ENCODE measurements at regions not wholly inside any gene's neighbourhood (a gene's known extent, or its start where the extent isn't known, plus 50 kb on each side); places are given as distances from the start of the nearest gene placed in this dataset.
"Not testable (repeated sequence)": the region's sequence is repeated elsewhere in the genome, so short reads cannot be mapped to it uniquely, and the experiment has no call there.

GRCh38 chr18:70553936-70554260 is 265.1 kb downstream of the SOCS6 start:
- Histone ChIP-seq H3K27ac (ENCODE audit: low read length) (no peak overlapping the region), H3K36me3 (ENCODE audit: control insufficient read depth in 2 of 2, insufficient read depth in 2 of 2, low read length in 2 of 2) (no peaks in the 10 kb centered on the region), H3K27me3 (ENCODE audit: control insufficient read depth in 1 of 2, insufficient read depth in 2 of 2, low read length in 2 of 2) (no peaks in the 10 kb centered on the region), H3K4me1 (ENCODE audit: control insufficient read depth, insufficient read depth, low read length) (no peaks in the 10 kb centered on the region), H3K9me3 (ENCODE audit: control insufficient read depth in 2 of 2, low read length in 2 of 2) (no peaks in the 10 kb centered on the region), H3K4me3 (ENCODE audit: low read length in 2 of 2) (no peak overlapping the region), H3K9ac (ENCODE audit: low read length in 2 of 2) (no peak overlapping the region)

- Histone ChIP-seq H3K9ac (ENCODE audit: low read length in 2 of 2) (no peak overlapping the region), H3K36me3 (ENCODE audit: control insufficient read depth in 2 of 2, insufficient read depth in 2 of 2, low read length in 2 of 2) (no peaks in the 10 kb centered on the region), H3K4me1 (ENCODE audit: control insufficient read depth, insufficient read depth, low read length) (no peaks in the 10 kb centered on the region), H3K4me3 (ENCODE audit: low read length in 2 of 2) (no peak overlapping the region), H3K9me3 (ENCODE audit: control insufficient read depth in 2 of 2, low read length in 2 of 2) (no peaks in the 10 kb centered on the region), H3K27me3 (ENCODE audit: control insufficient read depth in 1 of 2, insufficient read depth in 2 of 2, low read length in 2 of 2) (no peaks in the 10 kb centered on the region), H3K27ac (ENCODE audit: low read length) (no peak overlapping the region)
Observed at GRCh38 chr18:70553245-70553935, 264.5 kb downstream of the SOCS6 start.

- H3K27ac ChIP-seq (ENCODE audit: low read length) = no peak overlapping the region
- H3K9me3 ChIP-seq (ENCODE audit: control insufficient read depth in 2 of 2, low read length in 2 of 2) = no peaks in the 10 kb centered on the region
- no peak overlapping the region for H3K4me3 ChIP-seq (ENCODE audit: low read length in 2 of 2)
- no peaks in the 10 kb centered on the region for H3K36me3 ChIP-seq (ENCODE audit: control insufficient read depth in 2 of 2, insufficient read depth in 2 of 2, low read length in 2 of 2)
- no peak overlapping the region for H3K9ac ChIP-seq (ENCODE audit: low read length in 2 of 2)
- H3K4me1 ChIP-seq (ENCODE audit: control insufficient read depth, insufficient read depth, low read length) = no peaks in the 10 kb centered on the region
- H3K27me3 ChIP-seq (ENCODE audit: control insufficient read depth in 1 of 2, insufficient read depth in 2 of 2, low read length in 2 of 2) = no peaks in the 10 kb centered on the region
Observed at GRCh38 chr18:70536370-70537062, 247.7 kb downstream of the SOCS6 start.

- no peaks in the 10 kb centered on the region for H3K9me3 ChIP-seq (ENCODE audit: control insufficient read depth in 2 of 2, low read length in 2 of 2)
- no peak overlapping the region for H3K9ac ChIP-seq (ENCODE audit: low read length in 2 of 2)
- no peak overlapping the region for H3K27ac ChIP-seq (ENCODE audit: low read length)
- no peaks in the 10 kb centered on the region for H3K4me1 ChIP-seq (ENCODE audit: control insufficient read depth, insufficient read depth, low read length)
- H3K36me3 ChIP-seq (ENCODE audit: control insufficient read depth in 2 of 2, insufficient read depth in 2 of 2, low read length in 2 of 2) = no peaks in the 10 kb centered on the region
- H3K27me3 ChIP-seq (ENCODE audit: control insufficient read depth in 1 of 2, insufficient read depth in 2 of 2, low read length in 2 of 2) = no peaks in the 10 kb centered on the region
- no peak overlapping the region for H3K4me3 ChIP-seq (ENCODE audit: low read length in 2 of 2)
Observed at GRCh38 chr18:70535041-70535440, 246.2 kb downstream of the SOCS6 start.

GRCh38 chr18:70525322-70525721 is 236.5 kb downstream of the SOCS6 start:
- not testable (repeated sequence) for H3K9me3 ChIP-seq (ENCODE audit: control insufficient read depth in 2 of 2, low read length in 2 of 2); H3K27me3 ChIP-seq (ENCODE audit: control insufficient read depth in 1 of 2, insufficient read depth in 2 of 2, low read length in 2 of 2); H3K4me3 ChIP-seq (ENCODE audit: low read length in 2 of 2); H3K27ac ChIP-seq (ENCODE audit: low read length); H3K4me1 ChIP-seq (ENCODE audit: control insufficient read depth, insufficient read depth, low read length); H3K9ac ChIP-seq (ENCODE audit: low read length in 2 of 2); H3K36me3 ChIP-seq (ENCODE audit: control insufficient read depth in 2 of 2, insufficient read depth in 2 of 2, low read length in 2 of 2)

GRCh38 chr18:70523792-70524182 is 234.9 kb downstream of the SOCS6 start:
- Histone ChIP-seq H3K4me1 (ENCODE audit: control insufficient read depth, insufficient read depth, low read length) (no peaks in the 10 kb centered on the region), H3K4me3 (ENCODE audit: low read length in 2 of 2) (no peak overlapping the region), H3K9me3 (ENCODE audit: control insufficient read depth in 2 of 2, low read length in 2 of 2) (no peaks in the 10 kb centered on the region), H3K9ac (ENCODE audit: low read length in 2 of 2) (no peak overlapping the region), H3K27me3 (ENCODE audit: control insufficient read depth in 1 of 2, insufficient read depth in 2 of 2, low read length in 2 of 2) (no peaks in the 10 kb centered on the region), H3K36me3 (ENCODE audit: control insufficient read depth in 2 of 2, insufficient read depth in 2 of 2, low read length in 2 of 2) (no peaks in the 10 kb centered on the region), H3K27ac (ENCODE audit: low read length) (no peak overlapping the region)

GRCh38 chr18:70523035-70523791 is 234.4 kb downstream of the SOCS6 start:
- Histone ChIP-seq H3K27ac (ENCODE audit: low read length) (no peak overlapping the region), H3K36me3 (ENCODE audit: control insufficient read depth in 2 of 2, insufficient read depth in 2 of 2, low read length in 2 of 2) (no peaks in the 10 kb centered on the region), H3K9ac (ENCODE audit: low read length in 2 of 2) (no peak overlapping the region), H3K27me3 (ENCODE audit: control insufficient read depth in 1 of 2, insufficient read depth in 2 of 2, low read length in 2 of 2) (no peaks in the 10 kb centered on the region), H3K9me3 (ENCODE audit: control insufficient read depth in 2 of 2, low read length in 2 of 2) (no peaks in the 10 kb centered on the region), H3K4me1 (ENCODE audit: control insufficient read depth, insufficient read depth, low read length) (no peaks in the 10 kb centered on the region), H3K4me3 (ENCODE audit: low read length in 2 of 2) (no peak overlapping the region)

- Histone ChIP-seq H3K4me1 (ENCODE audit: control insufficient read depth, insufficient read depth, low read length) (no peaks in the 10 kb centered on the region), H3K27ac (ENCODE audit: low read length) (no peak overlapping the region), H3K36me3 (ENCODE audit: control insufficient read depth in 2 of 2, insufficient read depth in 2 of 2, low read length in 2 of 2) (no peaks in the 10 kb centered on the region), H3K4me3 (ENCODE audit: low read length in 2 of 2) (no peak overlapping the region), H3K9ac (ENCODE audit: low read length in 2 of 2) (no peak overlapping the region), H3K27me3 (ENCODE audit: control insufficient read depth in 1 of 2, insufficient read depth in 2 of 2, low read length in 2 of 2) (no peaks in the 10 kb centered on the region), H3K9me3 (ENCODE audit: control insufficient read depth in 2 of 2, low read length in 2 of 2) (no peaks in the 10 kb centered on the region)
Observed at GRCh38 chr18:70522183-70522680, 233.4 kb downstream of the SOCS6 start.

- Histone ChIP-seq H3K27me3 (ENCODE audit: control insufficient read depth in 1 of 2, insufficient read depth in 2 of 2, low read length in 2 of 2) (no peaks in the 10 kb centered on the region), H3K9ac (ENCODE audit: low read length in 2 of 2) (no peak overlapping the region), H3K4me3 (ENCODE audit: low read length in 2 of 2) (no peak overlapping the region), H3K9me3 (ENCODE audit: control insufficient read depth in 2 of 2, low read length in 2 of 2) (no peaks in the 10 kb centered on the region), H3K27ac (ENCODE audit: low read length) (no peak overlapping the region), H3K4me1 (ENCODE audit: control insufficient read depth, insufficient read depth, low read length) (no peaks in the 10 kb centered on the region), H3K36me3 (ENCODE audit: control insufficient read depth in 2 of 2, insufficient read depth in 2 of 2, low read length in 2 of 2) (no peaks in the 10 kb centered on the region)
Observed at GRCh38 chr18:70520867-70521266, 232.0 kb downstream of the SOCS6 start.

GRCh38 chr18:70513502-70514171 is 224.8 kb downstream of the SOCS6 start:
- peaks cover 0 to under 1% of the 10 kb centered on the region in 2 donors for H3K27me3 ChIP-seq (ENCODE audit: control insufficient read depth in 1 of 2, insufficient read depth in 2 of 2, low read length in 2 of 2)
- H3K9me3 ChIP-seq (ENCODE audit: control insufficient read depth in 2 of 2, low read length in 2 of 2) = no peaks in the 10 kb centered on the region
- no peak overlapping the region for H3K27ac ChIP-seq (ENCODE audit: low read length)
- H3K9ac ChIP-seq (ENCODE audit: low read length in 2 of 2) = no peak overlapping the region
- no peaks in the 10 kb centered on the region for H3K4me1 ChIP-seq (ENCODE audit: control insufficient read depth, insufficient read depth, low read length)
- no peak overlapping the region for H3K4me3 ChIP-seq (ENCODE audit: low read length in 2 of 2)
- no peaks in the 10 kb centered on the region for H3K36me3 ChIP-seq (ENCODE audit: control insufficient read depth in 2 of 2, insufficient read depth in 2 of 2, low read length in 2 of 2)
